HG02588 (cell line): ENCODE measurements at regions not wholly inside any gene's neighbourhood (a gene's known extent, or its start where the extent isn't known, plus 50 kb on each side); places are given as distances from the start of the nearest gene placed in this dataset.
"Not testable (repeated sequence)": the region's sequence is repeated elsewhere in the genome, so short reads cannot be mapped to it uniquely, and the experiment has no call there.

Experiments used
- ATAC-seq: cut with Tn5 transposase; IDR thresholded peaks from one replicate; pipeline ENCODE4 v1.9.1; 2021; ENCODE audit warnings: mild to moderate bottlenecking, moderate library complexity; ENCODE audit not compliant: unreplicated experiment

DNA sequence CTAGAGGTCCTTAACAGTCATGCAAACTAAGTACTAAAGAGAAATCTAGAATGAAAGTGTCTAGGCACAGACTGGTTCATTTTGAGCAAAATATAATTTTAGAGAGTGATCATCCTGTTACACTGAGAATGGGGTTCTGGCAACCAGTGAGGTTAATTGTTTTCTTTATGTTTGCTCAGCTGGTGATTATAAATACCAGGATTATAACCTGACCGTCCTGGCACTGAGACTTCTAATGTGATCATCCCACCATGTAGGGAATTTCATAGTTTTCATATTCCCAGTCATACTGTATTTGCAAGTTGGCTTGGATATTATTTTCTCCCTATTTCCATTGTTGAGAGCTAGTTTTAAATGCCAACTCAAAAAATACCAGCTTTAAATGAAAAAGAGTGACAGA lies 852.5 kb upstream of the LRATD1 start:
- no peak for ATAC-seq

DNA sequence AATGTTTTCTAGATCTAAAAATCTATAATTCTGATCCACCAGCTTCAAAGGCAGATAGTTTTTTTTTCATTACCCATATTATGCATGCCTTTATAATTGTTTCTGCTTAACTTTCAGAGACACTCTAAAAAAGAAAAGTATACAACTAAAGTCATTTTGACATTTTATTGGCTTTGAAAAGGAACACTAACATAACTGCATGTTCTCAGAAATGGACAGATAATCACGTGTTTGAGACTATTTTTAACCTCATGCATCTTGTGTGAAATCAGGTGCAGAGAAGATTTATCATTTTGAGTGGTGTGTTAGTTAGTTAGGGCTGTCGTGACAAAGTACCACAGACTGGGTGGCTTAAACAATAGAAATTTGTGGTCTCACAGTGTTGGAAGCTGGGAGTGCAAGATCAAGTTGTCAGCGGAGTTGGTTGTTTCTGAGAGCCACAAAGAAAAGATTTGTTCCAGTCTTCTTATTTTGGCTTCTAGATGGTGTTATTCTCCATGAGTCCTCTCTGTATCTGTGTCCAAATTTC lies 841.4 kb upstream of the LRATD1 start:
- ATAC-seq: no peak

DNA sequence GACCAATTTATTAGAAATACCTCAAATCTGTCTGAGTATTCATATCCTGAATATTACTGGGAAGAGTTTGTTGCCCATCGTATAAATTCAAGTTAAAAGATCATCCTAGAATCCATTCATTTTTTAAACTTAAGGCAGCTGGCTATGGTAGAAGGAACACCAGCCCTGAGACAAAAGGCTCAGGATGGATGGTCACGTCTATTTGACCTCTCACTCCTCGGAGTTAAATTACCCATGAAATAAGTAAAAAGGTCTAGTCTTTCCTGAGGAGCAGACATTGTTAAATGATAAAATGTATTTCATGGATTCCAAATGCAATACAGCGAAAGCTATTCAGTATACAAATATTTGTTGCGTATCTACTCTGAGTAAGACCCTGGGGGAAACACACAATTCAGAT lies 826.0 kb upstream of the LRATD1 start:
- no peak for ATAC-seq

DNA sequence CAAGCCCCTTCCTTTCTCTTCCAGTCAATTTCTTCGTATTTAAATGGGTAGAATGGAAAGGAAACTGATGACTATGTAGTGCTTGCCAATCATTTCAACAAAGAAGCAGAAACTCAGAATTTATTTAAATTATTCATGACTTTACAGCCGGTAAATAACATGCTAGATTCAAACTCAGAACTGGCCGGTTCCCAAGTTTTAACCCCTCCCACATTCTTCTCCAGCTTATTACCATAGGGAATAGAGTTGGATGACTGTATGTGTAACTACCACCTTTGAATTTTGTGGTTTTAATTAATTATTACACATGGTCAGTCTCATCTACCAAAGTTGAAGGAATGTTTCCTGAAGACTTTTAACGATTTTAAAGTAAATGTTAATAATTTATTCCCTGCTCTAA lies 819.3 kb upstream of the LRATD1 start:
- ATAC-seq: no peak

DNA sequence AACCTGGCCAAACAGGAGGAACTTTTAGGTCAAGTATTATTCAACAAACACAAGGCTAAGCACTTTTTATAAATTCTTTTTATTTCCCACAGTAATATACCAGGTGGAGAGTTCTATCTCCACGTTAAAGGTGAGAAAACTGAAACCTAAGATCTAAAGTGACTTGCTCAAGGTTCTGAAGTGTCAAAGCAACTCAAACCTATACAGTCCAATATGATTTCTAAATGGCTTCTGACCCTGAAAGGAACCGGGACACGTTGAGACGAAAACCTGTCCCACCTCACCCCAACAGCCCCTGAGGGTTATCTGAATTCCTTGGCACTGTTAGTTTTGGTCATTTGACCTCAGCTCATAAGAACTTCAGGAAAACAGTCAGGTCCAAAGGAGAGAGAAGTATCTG lies 814.5 kb upstream of the LRATD1 start:
- ATAC-seq: no peak

DNA sequence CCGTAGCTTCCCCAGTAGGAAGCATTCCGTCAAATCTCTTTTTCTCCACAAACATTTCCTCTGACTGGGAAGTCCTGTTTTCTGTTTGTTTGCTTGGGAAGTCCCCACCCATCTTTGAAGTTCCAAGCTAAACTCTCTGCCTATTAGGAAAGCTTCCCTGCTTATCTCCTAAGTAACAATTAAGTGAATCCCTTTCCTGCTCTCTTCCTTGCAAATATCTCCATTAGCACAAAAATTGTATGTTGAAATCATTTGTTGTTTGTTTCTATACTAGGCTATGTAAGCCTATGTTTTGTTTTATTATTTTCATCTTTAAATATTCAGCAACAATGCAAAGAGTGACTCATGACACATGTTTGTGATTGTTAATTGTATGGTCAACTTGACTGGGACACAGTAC lies 812.6 kb upstream of the LRATD1 start:
- no peak for ATAC-seq

DNA sequence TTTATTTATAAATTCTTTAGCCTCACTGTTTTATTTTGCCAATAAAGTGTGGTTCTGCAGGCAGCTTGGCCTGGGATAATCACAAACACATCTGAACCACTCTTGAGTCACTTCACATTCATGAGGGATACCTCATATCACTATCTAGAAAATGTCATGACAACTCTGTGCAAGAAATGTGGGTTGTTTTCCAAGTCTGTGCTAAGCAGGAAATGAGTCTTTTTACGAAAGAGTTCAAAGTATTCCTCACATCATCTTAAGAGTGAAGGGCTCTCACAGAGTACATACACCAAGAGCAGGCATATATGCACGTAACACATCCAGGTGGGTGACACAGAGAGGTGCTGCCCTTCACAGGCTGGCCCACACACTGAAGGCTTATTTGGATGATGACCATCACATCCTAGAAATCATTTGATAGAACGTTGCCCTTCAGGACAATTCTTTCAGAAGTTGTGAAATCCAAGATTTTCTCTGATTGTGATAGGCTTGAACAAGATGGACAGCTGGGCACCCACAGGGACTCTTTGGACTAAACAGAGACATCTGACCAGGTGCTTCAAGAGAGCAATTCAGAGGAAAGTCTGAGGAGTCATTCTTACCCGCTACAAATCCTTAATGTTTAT lies 811.1 kb upstream of the LRATD1 start:
- ATAC-seq: no peak

DNA sequence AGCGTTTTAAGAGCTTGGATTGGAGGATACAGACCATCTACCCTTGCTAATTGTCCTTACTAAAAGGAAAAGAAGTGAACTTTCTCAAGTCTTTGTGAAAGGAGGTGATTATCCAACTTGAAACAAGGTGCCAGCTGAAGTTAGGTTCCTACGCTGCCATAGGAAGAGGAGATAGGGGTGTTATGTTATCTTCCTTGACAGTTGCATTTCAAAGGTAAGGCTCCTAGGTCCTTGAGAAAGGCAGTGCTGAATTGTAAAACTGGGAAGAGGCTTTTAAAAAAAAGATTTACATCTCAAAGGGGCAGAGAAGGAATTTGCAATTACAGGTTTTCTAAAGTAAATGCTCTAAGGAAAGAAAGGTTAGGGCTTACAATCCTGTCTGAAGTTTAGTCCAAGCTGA lies 810.2 kb upstream of the LRATD1 start:
- no peak for ATAC-seq

DNA sequence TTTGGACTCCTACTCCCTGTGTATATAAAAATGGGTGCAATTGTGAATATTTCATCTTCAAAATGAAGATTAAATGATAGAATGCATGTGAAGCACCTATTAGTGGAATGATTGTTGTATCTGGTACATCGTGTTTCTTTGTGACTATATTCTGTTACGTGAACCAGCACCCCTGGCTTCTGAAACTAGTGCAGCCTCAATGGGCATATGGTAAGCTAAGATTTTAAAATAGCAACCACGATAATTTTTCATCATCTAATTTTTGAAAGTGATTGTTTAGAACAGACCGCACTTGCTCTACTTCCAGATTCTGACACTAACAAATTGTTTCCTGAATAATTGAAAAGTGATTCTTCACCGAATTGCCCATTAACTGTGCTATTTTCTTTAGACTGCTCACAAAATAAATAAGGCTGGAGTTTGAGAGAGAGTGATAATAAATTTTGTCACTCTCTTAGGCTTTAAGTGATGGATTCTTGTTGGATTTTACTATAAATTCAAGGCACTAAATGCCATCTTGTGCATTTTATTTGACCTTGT lies 806.1 kb upstream of the LRATD1 start:
- ATAC-seq: no peak

DNA sequence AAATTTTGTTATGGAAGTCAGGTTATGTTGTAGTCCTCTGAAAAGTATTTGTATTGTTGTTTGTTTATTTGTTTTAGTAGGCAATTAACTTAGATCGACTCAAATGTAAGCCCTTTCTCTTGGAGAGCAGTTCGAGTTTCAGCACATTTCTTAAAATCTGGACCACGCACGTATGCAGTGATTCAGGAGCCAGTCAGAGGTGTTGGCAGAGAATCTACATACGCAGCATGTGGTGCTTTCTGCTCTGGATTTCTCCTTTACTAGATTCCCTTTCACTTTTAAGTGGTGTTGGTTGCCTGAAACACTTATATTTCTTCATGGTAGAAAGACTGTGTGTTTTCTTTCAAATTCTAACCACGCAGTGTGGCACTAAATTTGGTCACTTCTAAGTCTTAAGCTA lies 773.9 kb upstream of the LRATD1 start:
- no peak for ATAC-seq

DNA sequence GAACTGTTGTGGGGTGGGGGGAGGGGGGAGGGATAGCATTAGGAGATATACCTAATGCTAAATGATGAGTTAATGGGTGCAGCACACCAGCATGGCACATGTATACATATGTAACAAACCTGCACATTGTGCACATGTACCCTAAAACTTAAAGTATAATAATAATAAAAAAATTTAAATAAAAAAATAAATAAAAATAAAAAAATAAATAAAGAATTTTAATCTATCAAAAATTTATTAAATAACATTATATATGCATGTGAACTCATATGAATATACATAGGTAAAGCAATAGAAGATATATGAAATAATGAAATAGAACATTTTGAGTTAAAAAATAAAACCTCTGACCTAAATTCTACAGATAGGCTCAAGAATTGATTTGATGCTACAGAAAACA lies 764.2 kb upstream of the LRATD1 start:
- ATAC-seq: not testable (repeated sequence)

DNA sequence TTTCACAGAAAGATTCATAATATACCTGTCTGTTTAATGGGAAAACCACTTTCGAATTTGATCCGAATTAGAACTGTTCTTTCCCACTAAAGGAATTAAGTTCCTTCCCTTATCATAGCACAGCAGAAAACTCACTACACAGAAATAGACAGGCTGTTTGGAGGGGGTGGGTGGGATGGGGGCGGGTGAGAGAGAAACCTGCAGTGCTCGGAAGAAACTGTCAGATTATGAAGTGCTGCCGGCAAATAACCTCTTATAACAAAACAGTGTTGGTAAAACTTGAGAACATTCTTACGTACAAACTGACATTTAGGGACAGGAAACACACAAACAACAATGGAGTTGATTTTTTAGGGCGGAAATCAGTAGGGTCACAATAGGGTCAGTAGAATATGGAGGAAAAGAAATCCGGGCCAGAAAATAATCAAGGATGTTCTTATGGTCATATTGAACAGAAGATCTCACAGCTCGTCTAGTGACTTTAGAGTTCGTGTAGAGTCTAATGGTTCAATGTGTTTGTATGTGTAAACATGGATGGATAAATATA lies 756.0 kb upstream of the LRATD1 start:
- no peak for ATAC-seq

DNA sequence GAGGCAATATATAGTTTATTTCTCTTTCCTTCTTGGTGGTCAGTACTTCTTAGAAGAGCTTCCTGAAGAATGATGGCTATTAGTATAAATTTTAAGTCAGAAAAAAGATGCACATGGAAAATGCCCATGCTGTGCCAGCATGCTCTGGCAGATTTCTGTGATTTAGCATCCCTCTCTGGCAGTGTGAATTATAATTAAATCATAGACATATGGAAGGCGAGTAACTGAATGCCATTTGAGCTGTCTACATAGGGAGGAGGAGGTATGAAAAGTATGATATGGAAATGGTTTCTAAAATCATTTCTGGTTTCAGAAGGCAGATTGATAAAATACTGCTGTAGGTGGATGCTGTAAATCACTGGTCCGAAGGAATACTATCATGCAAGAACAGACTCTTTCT lies 754.9 kb upstream of the LRATD1 start:
- no peak for ATAC-seq

DNA sequence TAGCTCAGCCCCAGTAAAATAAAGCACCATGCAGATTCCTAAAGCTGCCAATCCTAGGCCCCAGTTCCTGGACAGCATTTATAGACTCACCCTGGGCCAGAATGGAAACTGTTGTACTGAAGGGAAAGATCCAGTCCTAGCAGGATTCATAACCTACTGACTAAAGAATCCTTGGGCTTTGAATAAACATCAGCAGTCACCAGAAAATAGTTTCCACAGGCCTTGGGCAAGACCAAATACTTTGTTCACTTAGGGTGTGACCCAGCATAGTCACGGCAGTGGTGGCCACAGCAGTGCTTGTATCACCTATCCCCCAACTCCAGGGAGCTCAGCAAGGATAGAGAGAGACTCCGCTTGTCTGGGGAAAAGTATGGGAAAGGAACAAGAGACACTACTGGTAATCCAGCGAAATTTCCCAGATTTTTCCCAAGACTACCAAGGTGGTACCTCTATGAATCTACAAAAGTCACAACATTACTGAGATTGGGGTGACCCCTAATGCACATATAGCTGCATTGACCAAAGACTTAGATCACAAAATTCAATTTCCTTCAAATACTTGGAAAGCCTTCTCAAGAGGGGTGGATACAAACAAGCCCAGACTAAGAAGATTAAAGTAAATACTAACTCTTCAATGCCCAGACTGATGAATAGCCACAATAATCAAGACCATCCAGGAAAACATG lies 748.1 kb upstream of the LRATD1 start:
- no peak for ATAC-seq

DNA sequence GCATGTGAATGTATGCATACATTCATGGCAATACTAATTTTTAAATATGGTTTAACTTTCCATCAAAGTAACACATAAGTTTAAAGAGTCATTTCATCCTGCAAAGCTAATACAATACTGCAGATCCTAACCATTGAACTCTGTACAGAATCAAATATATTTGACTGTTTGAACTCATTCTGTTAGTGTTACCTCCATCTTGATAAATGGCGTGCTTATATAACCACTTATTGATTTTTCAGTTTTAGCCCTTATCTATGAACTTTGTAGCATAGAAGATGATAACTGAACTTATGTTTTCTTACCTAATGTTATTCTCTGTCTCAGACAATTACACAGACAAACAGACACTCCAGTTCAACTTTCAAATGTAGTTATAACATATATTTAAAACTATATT lies 731.0 kb upstream of the LRATD1 start:
- ATAC-seq: no peak

DNA sequence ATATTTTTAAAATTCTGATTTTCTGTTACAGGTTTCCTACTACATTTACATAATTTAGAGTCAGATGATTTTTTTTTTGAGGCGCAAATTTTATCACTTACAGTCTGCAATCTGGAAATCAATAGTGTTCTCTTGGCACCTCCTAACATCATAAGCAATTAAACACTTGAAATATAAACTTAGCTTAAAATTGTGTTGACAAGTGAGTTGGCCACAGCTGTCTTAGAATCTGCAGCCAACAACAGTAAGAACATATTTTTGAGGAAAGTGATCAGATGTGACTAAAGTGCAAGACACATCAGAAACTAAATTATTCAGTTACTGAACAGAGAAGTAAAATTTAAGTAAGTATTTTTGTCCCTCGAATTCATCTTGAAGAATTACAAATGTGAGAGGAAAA lies 726.7 kb upstream of the LRATD1 start:
- ATAC-seq: no peak

DNA sequence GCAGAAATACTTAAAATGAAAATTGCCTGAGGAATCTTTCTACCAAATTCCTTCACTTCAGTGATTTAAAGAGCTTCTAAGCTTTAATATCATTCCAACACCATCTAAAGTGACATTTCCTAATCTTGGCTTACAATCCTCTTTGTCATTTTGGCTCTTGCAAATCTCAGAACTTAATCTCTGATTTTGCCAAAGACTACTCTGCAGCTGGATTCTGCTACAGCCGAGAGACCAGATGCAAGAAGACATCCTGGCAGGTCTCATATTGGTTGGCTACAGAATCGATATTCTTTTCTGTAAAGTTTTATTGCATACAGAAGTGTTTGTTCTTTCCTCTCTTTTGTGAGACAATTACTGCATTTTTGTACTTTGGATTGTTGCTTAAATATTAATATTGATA lies 716.5 kb upstream of the LRATD1 start:
- ATAC-seq: no peak

DNA sequence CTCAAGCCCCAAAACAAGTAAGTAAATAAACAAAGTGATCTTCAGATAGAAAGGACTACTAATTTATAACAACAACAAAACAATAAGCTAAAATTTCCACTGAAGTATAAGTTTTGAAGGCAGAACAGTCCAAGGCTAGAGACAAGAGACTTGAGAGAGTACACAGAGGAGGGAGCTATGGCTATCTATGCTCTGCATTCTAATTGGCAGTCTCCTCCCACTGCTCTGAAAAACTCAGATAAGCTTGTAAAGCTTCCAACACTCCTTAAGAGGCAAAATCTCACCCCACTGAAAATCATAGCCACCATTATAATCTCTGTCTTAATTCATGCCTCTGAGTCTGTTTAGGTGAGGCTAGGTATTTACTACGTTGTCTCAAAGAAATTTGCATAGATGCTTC lies 714.6 kb upstream of the LRATD1 start:
- no peak for ATAC-seq

DNA sequence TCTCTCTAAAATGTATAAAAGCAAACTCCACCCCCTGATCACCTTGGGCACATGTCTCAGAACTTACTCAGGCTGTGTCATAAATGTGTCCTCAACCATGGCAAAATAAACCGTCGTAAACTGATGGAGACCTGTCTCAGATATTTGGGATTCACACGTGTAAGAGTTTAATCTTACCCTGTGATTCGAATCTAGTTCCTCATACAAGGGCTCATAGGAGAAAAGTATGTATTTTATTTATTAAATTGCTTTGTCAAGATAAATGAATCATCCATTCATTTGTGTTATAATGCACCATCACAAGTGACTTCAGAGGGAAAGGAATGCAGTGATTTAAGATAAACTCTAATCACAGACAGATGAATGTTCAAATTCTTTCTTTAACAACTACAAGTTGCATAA lies 712.5 kb upstream of the LRATD1 start:
- no peak for ATAC-seq

DNA sequence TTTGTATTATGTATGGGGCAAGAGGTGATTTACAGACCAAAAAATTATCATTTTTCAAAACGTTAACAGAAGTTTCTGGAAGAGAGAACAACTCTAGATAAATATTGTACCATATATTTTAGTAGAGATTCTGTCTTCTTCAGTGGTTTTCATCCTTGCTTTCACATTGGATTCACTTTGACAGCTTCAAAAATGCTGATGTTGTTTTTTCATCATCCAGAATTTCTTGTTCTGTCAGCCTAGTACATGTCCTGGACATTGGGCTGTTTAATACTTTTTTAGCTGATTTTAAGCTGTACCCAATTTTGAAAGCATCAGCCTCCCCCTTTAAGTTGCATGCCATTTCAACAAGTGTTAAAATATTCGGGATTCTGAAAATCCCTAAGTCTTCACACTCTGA lies 711.3 kb upstream of the LRATD1 start:
- ATAC-seq: no peak

DNA sequence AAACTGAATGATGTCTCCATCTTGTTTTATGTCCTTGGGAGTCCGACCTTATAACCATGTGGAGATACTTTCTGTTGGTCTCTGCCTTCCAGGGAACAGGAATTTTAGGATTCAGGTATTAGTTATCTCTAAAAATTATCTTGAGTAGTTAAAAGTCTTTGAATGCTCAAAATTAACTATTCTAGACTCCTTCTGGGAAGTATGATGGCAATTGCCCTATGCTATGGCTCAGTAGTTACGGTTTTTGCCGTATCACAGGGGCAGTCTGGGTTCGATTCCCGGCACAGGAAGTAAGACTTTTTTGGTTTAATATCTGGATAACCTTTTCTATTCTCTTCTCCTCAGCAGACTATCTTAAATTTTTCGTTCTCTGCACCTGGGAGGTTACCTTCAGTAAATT lies 708.7 kb upstream of the LRATD1 start:
- ATAC-seq: no peak

DNA sequence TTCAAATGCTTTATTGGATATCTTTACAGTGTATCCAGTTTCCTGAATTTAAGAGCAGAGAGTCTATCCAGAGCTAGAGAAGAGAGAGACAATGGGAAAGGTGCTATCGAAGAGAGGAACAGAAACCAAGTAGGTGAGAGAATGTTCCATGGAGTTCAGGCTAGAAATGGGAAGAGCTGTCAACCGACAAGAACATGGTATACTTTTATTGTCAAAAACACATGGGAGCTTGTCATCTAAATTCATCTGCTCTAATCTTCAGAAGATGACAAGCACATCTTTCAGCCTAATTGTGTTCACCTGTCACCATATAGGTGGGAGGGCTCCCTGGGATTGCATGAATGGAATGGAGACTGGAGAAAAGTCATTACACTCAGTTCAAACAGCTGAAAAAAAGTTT lies 690.4 kb upstream of the LRATD1 start:
- no peak for ATAC-seq
